ENCODE measurements at regions not wholly inside any gene's neighbourhood (a gene's known extent, or its start where the extent isn't known, plus 50 kb on each side); places are given as distances from the start of the nearest gene placed in this dataset.

- no peak for DNase-seq
Observed at GRCh38 chr1:36539526-36539925, 56.8 kb upstream of the CSF3R start.

GRCh38 chr1:36537991-36538390 lies 55.3 kb upstream of the CSF3R start:
- DNase-seq, result no peak

GRCh38 chr1:36537190-36537768 lies 54.6 kb upstream of the CSF3R start:
- DNase-seq, result no peak

GRCh38 chr1:36536727-36537126 lies 54.0 kb upstream of the CSF3R start:
- DNase-seq, result no peak

GRCh38 chr1:36534711-36535412 lies 52.1 kb upstream of the CSF3R start:
- DNase-seq, result no peak

GRCh38 chr1:36533897-36534296 lies 51.2 kb upstream of the CSF3R start:
- DNase-seq, result no peak

- DNase-seq, result no peak
Observed at GRCh38 chr1:36532810-36533401, 50.2 kb upstream of the CSF3R start.

Data from OCI-M1 (cell line).